ENCODE measurements at regions not wholly inside any gene's neighbourhood (a gene's known extent, or its start where the extent isn't known, plus 50 kb on each side); places are given as distances from the start of the nearest gene placed in this dataset.
"Not testable (repeated sequence)": the region's sequence is repeated elsewhere in the genome, so short reads cannot be mapped to it uniquely, and the experiment has no call there.

DNA sequence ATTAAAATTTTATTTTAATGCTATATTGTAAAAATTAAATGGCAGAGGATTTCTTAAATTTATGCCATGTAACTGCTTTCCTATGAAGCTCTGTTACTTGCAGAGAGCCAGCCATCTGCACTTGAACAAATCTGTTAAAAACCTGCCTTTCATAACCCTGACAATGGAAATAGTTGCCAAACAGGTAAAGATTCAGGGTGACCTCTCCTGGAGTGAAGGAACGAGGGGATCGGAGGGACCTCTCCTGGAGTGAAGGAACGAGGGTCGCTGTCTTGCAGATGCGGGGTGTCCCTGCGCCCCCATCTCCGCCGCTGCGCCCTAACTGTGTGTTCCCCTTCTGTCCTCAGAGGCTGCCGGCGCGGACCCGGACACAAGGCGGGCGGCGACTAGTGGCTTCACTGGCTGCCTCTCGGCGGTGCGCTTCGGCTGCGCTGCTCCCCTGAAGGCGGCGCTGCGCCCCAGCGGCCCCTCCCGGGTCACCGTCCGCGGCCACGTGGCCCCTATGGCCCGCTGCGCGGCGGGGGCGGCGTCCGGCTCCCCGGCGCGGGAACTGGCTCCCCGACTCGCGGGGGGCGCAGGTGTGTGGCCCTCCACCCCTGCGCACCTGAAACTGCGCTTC, 295.9 kb upstream of the SPATA31A3 start:
- DNase-seq = not testable (repeated sequence)

DNA sequence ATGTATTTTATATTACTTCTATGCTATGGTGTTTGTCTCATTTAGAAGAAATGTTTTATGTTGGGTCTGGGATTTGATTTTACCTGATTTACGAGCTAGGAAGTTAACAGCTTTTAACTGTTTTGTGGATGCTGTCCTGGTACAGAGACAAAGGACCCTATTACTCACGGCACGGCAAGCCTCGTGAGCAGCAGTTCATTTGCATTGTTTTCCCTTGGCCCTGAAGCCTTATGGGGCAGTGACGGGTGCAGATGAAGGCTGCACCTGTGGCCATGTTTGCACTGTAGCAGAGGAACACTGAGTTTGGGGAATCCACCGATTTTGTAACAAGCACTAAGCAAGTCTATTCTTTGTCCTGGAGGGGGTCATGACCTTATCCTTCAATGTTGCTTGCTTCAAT, 291.9 kb upstream of the SPATA31A3 start:
- DNase-seq = not testable (repeated sequence)

DNA sequence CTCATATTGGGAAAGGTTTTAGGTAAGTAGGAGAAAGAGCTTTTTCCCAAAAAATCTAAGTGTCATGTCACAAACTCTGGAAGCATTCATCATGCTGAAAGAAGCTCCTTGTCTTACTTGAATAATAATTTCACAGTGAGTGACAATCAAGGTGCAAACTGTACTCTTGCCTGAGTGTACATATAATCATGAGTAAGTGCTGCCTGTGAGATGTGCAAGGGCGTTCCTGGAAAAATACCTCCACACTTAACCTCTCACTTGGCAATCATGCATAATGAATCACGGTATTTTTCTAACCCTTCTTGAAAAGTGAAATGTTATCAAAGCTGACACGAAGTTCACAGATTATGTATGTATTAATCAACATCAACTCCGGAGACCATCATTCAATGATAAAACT, 289.2 kb upstream of the SPATA31A3 start:
- not testable (repeated sequence) for DNase-seq

DNA sequence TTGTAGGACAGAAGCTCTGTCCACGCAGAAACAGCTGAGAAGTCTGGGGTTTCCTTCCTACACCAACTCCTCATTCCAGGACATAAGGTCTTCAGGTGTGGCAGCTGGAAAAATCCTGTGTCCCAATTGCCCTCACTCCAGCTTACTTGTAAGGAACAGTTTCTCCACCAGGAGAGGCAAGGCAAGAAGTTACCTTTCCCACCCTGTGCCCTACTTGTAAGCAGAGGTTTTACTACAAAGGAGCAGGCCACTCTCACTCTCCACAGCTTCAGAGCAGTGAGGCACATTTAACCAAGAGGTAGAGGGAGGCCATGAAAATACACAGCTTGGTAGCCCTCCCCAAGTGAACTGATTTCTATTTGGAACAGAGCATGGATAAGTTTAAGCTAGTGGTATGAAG, 277.3 kb upstream of the SPATA31A3 start:
- DNase-seq = not testable (repeated sequence)

DNA sequence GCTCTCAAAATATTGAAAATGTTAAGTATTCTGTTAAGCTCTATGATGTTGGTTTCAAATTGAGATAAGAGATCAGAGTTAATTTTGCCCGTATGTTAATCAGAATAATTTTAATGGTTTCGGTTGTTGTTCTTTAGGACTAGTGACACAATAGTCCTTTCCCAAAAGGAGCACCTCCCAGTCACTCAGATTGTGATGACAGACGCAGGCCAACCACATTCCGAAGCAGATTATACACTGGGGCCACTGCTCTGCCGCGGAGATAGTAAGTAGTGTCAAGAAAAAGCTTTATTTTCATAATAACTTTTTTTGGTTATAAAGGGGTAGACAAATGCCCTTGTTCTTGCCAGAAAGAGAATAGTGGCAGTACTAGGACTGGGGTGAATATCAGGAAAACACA, 265.5 kb upstream of the SPATA31A3 start:
- not testable (repeated sequence) for DNase-seq

DNA sequence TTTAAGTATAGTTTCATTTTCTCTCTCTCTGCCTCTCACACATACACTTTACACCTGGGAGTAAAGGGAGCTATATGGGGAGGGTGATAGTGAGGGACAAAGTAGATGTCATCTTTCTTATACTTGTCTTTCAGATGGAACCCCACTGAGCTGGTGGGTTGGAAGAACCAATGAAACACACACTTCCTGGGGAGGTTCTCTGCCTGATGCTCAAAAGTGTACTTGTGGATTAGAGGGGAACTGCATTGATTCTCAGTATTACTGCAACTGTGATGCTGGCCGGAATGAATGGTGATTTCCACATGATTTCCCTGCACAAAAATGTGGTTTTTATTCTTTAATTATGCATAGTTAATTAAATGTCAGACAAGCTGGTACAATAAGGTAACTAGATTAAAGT, 256.6 kb upstream of the SPATA31A3 start:
- not testable (repeated sequence) for DNase-seq

DNA sequence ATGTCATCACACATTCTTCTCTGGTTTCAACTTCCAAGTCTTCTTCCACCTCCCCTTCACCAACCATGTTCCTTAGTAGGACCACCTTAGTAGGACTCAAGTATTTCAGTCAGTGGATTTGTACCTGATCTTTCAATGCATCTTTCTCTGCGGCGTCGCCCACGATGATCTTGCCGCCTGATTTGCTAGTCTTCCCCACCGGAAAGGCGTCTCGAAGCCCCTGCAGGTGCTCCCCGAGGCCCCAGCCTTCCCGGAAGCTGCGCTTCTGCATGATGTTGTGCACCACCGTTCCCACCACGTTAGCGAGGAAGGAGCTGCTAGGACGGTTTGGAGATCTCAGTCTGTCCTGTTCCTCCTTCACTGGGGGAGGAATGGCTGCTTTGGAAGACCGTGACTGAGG, 219.7 kb upstream of the SPATA31A3 start:
- DNase-seq = not testable (repeated sequence)

DNA sequence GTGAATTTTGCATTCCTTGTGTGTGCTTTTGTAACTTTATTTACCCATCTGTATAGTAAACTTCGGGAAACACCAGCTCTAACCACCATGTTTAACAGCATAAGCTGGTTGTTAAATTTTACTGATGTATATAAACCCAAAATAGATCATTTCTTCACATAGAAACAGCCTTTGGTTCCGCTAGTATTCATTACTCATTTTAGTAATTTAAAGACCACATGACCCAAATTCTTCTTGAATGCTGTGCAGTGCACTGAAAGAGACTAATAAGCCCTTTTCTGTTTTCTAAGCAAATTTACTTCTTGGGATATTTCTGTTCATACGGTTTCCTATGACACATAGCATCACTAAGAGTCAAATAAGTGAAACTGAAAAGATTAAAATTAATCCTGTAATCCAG, 218.5 kb upstream of the SPATA31A3 start:
- DNase-seq = not testable (repeated sequence)

DNA sequence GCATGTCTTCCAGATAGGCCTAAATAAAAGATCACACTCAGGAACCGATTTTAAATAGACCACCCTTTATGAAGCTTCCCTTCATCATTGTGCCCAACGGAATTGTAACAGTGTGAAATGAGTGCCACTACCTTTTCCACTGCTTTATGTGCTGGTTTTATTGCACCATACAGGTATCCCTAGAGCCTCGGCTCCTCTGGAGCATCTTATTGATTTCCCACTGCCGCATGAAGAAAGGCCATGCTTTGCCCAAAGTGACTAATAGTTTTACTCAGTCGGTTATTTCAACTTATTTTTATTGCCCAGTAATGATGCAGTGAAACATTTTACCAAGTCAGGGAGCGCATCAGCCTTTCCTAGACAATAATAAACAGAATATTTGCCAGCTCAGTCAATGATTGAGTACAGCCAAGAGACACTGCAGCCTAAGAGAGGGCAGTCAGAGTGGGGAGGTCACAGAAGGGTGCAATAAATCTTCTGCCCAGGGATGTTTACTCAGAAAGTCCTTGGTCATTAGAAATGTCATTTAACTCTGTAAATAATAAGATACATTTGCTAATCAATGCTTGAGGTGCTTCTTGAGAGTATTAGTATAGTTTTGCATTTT, 216.6 kb upstream of the SPATA31A3 start:
- DNase-seq = not testable (repeated sequence)

DNA sequence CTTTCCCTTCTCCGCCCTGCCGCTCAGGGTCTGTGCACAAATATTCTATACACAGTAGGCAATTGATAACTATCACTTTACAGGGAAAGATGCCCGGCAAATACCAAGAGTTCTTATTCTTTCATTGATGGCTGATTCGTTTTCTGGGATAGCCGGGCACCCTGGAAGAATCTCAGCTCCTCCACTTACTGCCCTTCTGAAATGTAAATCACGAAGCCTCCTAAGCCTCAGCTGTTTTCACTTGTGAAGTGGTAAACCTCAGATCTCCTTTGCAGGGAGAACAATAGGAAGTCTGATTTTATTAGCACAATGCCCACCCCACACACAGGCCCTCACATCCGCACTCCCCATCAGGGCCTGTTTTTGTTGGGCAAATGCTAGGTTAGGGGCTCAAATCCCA, 203.8 kb upstream of the SPATA31A3 start:
- not testable (repeated sequence) for DNase-seq

DNA sequence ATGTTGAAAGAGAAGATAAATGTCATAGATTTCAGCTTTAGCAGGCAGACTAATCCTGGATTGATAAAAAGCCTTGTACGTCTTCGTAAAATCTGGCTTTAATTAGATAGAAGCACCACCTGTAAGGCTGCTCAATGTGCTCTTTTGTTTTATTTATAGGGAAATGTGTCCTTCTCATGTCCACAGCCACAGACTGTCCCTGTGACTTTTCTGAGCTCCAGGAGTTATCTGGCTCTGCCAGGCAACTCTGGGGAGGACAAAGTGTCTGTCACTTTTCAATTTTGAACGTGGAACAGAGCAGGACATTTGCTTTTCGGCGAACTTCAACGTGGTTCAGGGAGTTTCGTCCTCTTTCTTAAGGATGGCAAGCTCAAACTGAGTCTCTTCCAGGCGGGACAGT, 203.0 kb upstream of the SPATA31A3 start:
- DNase-seq = not testable (repeated sequence)

DNA sequence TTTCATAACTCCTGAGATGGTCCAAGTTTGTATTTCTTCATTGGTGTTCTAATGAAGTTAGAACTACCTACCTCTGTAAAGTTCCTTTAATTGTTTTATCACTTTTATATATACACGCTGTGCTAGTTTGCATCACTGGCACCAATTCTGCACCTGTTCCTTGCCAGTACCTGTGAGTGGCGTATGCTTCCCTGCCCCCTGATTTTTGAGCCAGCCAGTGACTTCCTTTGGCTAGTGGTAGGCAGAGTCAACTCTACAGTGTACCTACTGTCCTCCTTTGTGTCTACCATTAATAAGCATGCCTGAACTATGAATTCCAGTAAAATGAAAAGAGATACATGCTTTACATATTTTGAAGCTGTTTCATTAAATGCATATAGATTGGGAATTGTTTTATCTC, 186.8 kb upstream of the SPATA31A3 start:
- DNase-seq = not testable (repeated sequence)

DNA sequence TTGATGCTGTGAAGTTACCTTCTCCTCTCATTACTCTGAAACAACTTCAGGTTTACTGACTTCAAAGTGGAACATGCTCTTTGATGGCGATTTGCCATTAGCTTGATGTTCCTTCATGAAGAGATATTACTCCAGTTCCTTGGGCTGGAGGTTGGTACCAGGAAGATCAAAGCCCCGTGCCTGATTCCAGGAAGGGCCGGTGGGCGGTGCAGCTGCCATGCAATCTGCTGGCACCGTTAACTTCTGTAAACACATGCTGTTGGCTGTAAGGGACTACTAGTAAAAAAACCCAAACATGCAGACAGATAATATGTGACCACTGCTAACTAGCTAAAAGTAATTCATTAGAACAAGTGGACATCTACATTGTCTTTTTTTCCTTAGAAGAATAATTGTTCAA, 182.8 kb upstream of the SPATA31A3 start:
- not testable (repeated sequence) for DNase-seq

DNA sequence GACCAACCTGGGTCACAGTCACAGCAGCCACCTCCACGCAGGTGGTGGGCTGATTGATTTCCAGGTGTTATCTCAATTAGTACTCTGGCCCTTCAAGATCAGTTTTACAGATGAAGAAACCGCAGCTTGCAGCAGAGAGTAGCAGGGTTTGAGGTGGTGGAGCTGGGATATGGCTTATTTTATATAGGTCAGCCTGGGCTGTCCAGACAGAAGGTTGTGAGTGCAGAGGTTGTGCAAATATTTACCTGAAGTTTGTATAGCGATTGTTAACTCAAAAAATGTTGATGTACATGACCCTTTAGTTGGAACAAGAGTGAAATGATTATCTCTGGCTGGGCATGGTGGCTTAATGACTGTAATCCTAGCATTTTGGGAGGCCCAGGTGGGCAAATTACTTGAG, 179.4 kb upstream of the SPATA31A3 start:
- not testable (repeated sequence) for DNase-seq

DNA sequence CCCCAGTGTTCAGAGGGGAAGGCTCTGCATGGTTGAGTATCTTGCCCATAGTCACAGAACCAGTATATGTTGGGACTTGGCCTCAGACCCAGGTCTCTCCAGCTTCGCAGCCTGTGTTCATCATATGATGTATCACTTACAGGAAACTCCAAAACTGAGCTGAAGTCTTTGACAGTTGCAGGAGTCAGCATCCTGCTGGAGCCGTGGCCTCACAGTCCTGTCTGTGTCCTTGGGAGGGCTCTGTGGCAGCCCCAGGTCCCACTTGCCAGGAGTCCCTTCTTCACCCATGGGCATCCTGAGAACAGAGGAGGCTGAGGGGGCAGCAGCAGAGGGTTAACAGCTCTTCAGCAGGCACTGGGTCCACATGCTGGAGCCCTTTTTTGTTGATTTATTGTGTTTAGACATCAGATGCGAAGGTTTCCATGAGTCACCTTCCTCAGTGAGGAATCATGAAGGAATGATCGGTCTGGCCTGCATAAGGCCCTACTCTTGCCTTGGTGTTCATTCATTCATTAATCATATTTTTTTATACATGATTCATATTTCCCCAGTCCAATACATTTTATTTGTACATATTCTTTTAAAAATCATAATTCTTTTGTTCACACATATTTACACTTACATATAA, 176.3 kb upstream of the SPATA31A3 start:
- DNase-seq = not testable (repeated sequence)

DNA sequence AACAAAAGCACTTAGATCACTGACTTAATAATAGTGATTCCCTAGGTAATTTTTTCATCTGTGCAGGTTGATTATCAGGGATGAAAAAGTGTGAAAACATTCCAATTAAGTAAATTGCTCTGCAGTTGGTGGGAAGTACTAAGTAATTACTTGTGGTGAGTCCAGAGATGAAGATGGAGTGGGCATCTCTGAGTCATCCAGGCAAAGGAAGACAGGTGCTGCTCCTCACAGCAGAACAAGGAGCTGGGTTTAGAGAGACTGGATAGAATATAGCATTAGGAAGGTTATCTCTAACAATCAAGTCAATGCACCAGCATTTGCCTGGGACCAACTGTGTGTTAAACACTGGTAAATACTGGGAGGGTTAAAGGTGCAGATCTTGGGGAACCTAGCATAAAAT, 174.0 kb upstream of the SPATA31A3 start:
- DNase-seq = not testable (repeated sequence)

DNA sequence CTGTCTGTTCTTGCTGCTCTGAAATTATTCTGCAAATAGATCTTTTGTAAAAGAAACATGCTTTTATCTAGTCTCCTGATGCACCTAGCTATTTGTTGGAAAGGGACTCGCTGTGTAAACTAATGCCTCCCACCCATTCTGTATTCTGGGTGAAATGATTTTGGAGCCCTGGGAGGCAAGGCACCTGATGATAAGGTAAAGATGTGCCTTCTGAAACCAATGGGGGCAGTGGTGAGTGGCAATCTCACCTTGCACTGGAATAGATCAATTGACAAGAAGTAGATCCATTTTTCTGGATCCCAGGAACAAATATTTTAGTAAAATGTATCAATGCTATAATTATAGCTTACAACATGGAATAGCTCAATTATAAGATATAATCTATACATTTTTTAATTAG, 170.5 kb upstream of the SPATA31A3 start:
- not testable (repeated sequence) for DNase-seq

DNA sequence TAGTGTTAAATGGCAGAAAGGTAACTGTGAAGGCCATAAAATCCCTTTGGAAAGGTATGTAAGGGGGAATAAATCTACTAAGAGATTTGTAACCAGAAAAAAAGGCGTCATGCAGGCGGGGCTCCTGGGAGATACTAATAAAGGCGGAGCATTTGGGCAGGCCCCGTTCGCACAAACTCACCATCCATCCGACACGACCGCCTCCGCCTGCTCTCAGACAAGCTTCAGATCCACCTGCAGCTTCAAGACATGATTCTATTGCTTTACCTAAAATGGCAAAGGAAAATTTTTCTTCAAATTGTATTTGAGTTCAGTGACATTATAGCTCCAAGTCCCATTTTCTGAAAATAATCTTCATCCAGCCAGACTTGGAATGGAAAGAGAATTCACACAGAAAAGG, 162.9 kb upstream of the SPATA31A3 start:
- DNase-seq = not testable (repeated sequence)

DNA sequence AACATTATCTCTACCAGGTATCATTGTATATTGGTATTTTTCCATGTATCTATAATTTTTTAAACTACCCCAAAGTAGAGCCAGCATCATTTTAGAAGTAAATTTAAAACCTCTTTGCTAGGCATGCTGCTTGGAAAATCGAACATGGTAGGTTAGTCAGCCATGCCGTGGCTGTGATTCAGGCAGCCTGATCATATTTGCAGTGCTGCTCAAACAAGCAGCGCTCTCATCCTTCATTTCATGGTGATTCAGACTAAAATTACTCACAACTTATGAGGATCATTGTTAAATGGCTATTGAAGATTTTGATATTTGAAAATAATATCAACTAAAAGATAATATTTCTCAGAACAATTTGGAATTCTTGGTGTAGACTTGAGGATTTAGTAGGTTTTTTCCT, 161.2 kb upstream of the SPATA31A3 start:
- DNase-seq = not testable (repeated sequence)

DNA sequence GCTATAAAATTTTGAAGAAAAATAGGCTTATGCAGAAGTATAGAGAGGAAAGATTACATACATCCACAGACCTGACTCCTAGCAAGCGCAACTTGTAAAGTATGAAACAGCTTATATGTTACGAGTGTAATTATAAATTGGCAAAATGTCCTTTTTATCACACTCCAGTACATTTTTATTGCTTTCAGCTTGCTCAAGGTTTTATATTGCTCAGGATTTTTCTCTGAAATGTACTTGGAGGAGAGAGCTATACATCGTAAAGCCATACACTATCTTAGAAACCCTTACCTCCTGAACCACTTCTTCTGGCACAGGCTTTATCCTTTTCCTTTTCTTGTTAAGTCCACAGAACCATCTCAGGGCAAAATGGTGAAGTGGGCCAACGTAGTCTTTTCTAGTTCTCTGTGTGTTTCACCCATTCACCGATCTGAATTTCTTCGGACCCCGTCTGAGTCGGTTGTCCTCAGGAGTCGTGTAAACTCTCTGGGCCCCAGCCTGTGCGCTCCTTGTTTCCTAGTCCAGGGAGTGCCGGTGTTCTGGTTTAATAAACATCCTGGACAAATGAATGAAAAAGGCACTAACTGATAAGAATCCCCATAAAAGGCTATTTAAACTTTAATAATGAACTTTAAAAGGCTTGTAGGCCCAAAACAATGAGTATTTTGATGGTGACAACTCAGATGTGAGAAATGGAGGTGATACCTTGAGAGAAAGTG, 150.2 kb upstream of the SPATA31A3 start:
- not testable (repeated sequence) for DNase-seq

DNA sequence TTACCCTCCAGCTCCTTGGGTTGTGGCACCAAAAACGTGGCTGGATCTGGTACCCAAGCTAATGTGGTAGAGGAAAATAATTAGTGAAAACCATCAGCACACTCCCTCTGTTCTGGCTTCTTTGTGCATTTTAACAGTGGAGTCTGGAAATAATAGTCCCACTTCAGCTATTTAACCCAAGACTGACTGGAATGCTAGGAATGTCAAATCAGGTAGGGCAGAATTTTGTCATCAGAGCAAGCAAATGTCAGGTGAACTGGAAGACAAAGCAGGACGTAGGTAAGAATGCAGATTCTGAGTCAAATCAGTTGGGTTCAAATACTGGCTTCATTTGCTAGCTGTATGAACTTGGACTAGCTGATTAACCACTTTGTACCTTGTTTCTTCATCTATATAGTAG, 144.0 kb upstream of the SPATA31A3 start:
- DNase-seq = not testable (repeated sequence)

DNA sequence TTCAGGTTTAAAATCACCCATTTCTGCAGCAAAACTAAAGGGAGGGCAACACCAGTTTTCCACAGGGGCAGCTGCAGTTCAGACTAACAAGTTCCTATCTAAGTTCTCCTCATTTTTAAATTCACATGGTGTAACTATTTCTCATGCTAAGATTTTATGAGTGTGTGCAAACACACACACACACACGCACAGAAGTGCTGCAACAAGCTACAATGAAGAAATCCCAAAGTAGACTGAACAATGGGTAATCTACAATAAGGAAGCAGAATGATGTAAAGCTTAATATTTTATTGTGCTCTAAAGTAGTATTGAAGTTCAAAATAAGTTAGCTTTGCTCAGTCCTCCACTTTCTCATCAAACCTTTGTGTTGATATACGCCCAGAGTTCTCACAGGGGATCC, 140.8 kb upstream of the SPATA31A3 start:
- not testable (repeated sequence) for DNase-seq

DNA sequence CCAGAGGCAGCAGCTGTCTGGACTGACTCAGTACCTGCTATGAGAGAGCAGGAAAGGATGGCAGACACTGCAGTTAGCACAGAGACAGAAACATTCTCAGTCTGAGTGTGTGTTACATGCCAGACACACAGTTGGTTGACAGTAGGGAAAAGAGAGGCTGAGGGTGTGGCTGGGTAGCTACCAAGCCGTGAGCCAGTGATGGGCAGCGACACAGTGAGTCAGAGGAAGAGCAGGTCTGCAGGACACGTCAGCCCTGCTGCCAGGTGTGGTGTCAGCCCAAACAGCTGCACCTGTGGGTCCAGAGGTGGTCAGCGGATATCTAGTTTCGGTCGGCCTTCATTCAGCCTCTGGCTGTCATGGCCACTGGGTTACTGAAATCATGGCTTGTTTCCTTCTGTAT, 124.4 kb upstream of the SPATA31A3 start:
- not testable (repeated sequence) for DNase-seq

DNA sequence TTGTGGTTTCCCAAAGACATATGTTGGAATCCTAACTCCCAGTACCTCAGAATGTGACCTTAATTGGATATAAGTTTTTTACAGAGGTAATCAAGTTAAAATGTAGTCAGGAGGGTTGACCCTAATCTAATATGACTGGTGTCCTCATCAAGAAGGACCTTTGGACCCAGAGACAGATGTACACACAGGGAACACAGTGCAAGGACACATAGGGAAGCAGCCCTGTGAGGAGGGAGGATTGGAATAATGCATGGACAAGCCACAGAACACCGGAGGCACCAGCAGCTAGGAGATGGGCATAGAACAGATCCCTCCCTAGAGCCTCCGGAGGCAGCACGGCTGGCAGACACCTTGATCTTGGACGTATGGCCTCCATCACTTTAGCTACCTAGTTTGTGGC, 119.8 kb upstream of the SPATA31A3 start:
- not testable (repeated sequence) for DNase-seq
